H1 (cell line): ENCODE measurements at regions not wholly inside any gene's neighbourhood (a gene's known extent, or its start where the extent isn't known, plus 50 kb on each side); places are given as distances from the start of the nearest gene placed in this dataset.

Experiments used
- EZH2 ChIP-seq: fragments of 200-600 bp; sonication (generic); IDR thresholded peaks from 2 replicates; pipeline ENCODE4 v1.7.1; 2012; ENCODE audit warnings: low read depth, mild to moderate bottlenecking, moderate library complexity, low read length, inconsistent platforms; ENCODE audit not compliant: severe bottlenecking
- SIN3A ChIP-seq, 2 experiments: IDR thresholded peaks in 1 of 2; conservative IDR thresholded peaks in 1 of 2; 2 replicates each; pipeline ENCODE4 v1.6.1; 2011 to 2012; ENCODE audit warnings: low read length in 2 of 2, improper control_type of control experiment in 1 of 2, low read depth in 1 of 2, mild to moderate bottlenecking in 1 of 2

DNA sequence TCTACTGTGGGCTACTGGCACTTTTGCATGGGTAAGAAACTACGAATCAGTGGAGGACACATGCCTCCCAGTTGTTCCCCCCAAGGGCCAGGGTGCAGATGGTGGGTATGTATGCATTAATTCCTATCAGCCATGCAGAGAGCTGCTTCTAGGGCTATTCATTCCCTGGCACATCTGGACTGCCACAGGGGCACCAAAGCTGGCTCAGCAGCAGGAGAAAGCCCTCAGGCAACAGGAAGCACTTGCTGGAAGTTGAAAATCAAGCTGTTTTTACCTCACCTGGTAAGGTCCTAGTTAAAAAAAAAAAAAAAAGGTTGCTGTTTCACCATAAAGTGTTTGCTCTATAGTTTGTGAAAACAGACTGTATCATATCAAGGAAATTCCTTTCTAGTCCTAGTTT is 1342.6 kb downstream of the REEP3 start:
- no peak for TF ChIP-seq SIN3A (conservative IDR thresholded peaks at IDR 0.05 in 1 of 2, IDR thresholded peaks at IDR 0.05 in 1 of 2; ENCODE audit: low read depth in 1 of 2, low read length in 2 of 2)
- no peak for TF ChIP-seq EZH2
